HG02938 (cell line): ENCODE measurements at regions not wholly inside any gene's neighbourhood (a gene's known extent, or its start where the extent isn't known, plus 50 kb on each side); places are given as distances from the start of the nearest gene placed in this dataset.
"Not testable (repeated sequence)": the region's sequence is repeated elsewhere in the genome, so short reads cannot be mapped to it uniquely, and the experiment has no call there.

ENCODE experiments used
- ATAC-seq: cut with Tn5 transposase; IDR thresholded peaks from one replicate; pipeline ENCODE4 v1.9.1; 2021; ENCODE audit warnings: mild to moderate bottlenecking, moderate library complexity; ENCODE audit not compliant: unreplicated experiment

- ATAC-seq = not testable (repeated sequence)
These were observed 250.9 kb upstream of the PRKCQ start for GRCh38 chr10:6830981-6831380.

DNA sequence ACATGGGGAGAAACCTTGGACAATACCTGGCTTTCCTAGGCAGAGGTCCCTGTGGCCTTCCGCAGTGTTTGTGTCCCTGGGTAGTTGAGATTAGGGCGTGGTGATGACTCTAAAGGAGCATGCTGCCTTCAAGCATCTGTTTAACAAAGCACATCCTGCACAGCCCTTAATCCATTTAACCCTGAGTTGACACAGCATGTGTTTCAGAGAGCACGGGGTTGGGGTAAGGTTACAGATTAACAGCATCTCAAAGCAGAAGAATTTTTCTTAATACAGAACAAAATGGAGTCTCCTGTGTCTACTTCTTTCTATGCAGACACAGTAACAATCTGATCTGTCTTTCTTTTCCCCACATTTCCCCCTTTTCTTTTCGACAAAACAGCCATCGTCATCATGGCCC is 244.7 kb upstream of the PRKCQ start:
- ATAC-seq = not testable (repeated sequence)

DNA sequence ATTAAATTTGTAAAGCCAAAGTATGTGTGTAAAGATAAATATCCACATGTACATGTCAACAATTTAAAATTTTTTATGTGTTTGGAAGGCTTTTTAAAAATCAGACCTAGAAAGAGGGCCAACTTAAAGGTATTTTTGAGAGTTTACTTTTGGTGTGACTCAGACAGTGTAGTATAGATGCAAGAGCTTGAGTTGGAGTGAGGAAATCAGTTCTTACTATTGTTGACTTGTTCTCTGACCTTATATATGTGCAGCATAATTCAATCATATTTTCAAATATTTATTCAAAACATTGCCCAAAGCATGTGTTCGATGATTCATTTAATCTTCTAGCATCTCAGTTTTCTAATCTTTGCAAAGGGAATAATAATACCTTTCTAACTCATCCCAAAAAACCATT is 243.7 kb upstream of the PRKCQ start:
- ATAC-seq = no peak

GRCh38 chr10:6819301-6819700 is 239.2 kb upstream of the PRKCQ start:
- ATAC-seq = no peak

GRCh38 chr10:6817770-6818169 is 237.7 kb upstream of the PRKCQ start:
- no peak for ATAC-seq

DNA sequence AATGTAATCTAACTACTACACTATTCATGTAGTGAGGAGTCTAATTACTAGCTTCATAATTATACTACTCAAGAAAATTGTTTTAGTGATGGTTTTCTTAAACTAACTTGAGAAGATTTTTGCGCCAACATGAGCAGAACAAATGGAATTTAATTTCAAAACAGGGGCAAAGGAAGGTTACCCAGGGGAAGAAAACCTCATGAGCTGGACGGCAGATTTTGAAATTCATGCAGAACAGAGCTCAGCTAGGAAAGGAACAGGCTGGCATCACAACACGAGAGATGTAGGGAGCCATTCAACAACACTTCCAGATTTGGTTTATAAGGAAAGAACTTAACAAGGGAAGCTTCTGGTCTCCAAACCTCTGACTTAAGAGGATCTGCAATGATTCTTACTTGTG is 235.3 kb upstream of the PRKCQ start:
- no peak for ATAC-seq

GRCh38 chr10:6813856-6814255 is 233.8 kb upstream of the PRKCQ start:
- no peak for ATAC-seq

- ATAC-seq = no peak
These were observed 233.2 kb upstream of the PRKCQ start for GRCh38 chr10:6813306-6813705.

DNA sequence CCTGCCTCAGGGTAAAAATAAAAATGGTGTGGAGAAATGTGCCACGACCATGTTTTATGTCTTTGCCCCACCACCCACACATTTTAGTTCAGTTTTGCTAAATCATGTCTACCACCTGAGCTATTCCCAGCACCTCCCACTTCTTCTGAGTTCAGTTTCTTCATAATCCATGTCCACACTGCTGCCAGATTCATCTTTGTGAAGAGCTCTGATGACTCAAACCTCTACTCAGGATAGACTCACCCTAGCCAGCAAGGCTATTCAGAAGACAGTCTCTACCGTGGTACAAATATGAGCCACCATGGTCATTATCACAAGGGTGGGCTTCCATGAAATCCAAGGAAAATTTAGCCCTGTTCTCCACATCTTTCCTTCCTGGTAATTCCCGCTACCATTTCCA is 231.1 kb upstream of the PRKCQ start:
- no peak for ATAC-seq

DNA sequence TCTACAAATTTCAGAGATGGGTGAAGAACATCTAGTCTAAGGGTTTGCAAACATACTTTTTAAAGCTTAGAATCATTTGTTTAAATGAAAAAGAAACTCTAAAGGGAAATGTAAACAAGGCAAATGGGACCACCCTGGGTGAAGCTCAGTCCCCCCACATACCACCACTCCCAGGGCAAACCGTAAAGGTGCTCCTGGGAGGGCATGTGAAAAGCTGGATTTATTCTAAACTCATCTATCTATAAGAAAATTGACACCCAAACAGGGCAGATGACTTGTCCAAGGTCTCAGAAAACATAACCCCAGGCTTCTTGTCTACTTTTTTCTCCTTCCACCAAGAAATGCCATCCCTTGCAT is 223.3 kb upstream of the PRKCQ start:
- ATAC-seq = no peak

GRCh38 chr10:6802759-6803426 is 222.8 kb upstream of the PRKCQ start:
- no peak for ATAC-seq

GRCh38 chr10:6796231-6796630 is 216.2 kb upstream of the PRKCQ start:
- ATAC-seq = no peak

DNA sequence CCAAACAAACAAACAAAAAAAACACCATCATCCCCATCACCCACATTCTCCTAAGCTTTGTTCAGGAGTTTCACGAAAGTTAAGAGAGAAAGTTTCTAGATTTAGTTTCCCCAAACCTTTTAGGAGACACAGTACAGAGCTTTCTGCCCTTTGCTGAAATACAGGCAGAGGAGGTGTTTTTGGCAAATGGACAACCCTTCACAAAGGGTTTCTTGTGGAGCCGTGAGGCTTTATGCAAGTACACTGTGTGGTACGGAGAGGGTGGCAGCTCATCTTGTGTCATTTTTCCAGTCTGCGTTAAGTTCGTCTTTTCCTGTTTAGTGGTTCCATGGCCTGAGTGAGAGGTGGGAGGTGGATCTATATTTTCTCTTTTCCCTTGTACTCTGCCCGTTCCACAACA is 215.5 kb upstream of the PRKCQ start:
- ATAC-seq = no peak

- ATAC-seq = not testable (repeated sequence)
These were observed 214.8 kb upstream of the PRKCQ start for GRCh38 chr10:6794841-6795240.

DNA sequence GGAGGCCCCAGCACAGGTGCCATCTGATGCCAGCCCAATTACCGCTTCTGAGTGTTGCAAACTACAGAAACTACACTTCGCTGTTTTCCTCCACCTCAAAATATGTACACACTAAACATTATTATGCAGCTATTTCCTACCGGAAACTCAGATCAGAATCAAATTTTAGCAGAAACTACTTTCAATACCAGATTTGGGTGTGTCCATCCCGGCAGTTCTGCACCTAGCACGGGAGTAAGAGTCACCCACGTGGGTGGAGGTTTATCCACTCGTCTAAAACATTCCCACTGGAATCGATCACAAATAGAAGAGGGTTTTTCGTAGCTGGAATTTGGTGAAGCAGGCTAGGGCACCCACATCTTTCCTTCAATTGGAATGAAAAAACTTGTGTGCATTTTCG is 214.4 kb upstream of the PRKCQ start:
- no peak for ATAC-seq

- ATAC-seq = no peak
These were observed 208.7 kb upstream of the PRKCQ start for GRCh38 chr10:6788731-6789130.

- ATAC-seq = no peak
These were observed 208.2 kb upstream of the PRKCQ start for GRCh38 chr10:6788231-6788630.

- no peak for ATAC-seq
These were observed 207.6 kb upstream of the PRKCQ start for GRCh38 chr10:6787718-6788117.

DNA sequence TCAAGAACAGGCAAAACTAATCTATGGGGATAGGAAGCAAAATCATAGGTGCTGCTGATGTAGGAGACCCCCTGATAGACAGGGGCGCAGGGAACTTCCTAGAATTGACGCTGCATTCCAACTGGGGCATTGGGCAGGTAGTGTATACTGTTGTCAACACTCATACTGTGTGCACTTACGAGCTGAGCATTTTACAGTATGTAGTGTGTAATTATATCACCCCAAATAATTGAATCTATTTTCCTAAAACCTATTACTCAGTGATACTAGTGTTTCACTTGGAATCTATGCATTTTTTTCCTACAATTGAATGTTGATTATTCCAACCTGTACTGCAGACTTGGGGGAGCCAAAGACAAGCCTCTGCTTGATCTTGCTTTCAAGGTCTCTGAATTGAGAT is 207.0 kb upstream of the PRKCQ start:
- no peak for ATAC-seq

GRCh38 chr10:6786579-6787031 is 206.5 kb upstream of the PRKCQ start:
- ATAC-seq = no peak

DNA sequence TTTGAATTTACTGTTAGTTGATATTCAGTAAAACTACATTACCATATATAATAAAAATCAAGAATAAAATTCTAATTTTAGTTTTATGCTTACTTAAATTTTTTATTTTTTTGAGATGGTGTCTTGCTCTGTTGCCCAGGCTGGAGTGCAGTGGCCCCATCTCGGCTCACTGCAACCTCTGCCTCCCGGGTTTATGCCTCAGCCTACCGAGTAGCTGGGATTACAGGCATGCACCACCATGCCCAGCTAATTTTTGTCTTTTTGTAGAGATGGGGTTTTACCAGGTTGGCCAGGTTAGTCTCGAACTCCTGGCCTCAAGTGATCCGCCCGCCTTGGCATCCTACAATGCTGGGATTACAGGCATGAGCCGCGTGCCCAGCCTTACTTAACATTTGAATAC is 204.4 kb upstream of the PRKCQ start:
- ATAC-seq = not testable (repeated sequence)

DNA sequence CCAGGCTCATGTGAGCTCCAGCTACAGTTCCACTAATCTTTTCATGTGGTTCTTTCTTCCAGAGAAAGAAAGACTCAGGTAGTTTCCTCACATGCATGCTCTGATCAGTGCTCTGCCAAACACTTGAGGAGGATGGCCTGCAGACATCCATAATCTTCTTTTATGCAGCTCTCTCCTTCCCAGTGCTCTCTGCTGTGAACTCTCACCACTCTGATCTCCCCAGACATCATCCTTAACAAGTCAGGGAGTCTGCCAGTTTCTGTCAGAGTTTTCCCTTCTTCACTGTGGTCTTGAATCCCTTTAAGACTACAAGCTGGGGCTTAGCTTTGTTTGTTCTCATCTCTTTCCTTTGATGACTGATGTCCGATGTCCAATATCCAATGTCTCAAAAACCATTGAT is 203.4 kb upstream of the PRKCQ start:
- ATAC-seq = no peak

DNA sequence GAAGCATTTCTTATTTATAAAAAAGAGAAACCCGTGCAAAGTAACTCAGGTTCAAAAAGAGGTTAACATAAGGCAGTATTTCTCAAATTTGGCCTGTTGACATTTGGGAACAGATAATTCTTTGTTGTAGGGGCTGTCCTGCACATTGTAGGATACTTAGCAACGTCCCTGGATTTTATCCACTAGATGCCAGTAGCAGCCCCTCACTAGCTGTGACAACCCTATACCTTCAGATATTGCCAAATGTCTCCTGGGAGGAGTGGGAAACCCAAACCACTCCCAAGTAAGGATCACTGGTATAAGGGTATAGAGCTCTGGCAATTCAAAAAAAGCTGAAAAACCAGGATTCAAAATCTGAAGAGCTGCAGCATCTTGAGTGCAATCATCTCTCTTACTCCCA is 202.3 kb upstream of the PRKCQ start:
- no peak for ATAC-seq
